SK-N-MC (cell line): ENCODE measurements at regions not wholly inside any gene's neighbourhood (a gene's known extent, or its start where the extent isn't known, plus 50 kb on each side); places are given as distances from the start of the nearest gene placed in this dataset.

Source experiments
- DNase-seq: peaks from one replicate; pipeline ENCODE4 v3.0.0-alpha.2; 2011; ENCODE audit warnings: low read depth, low spot score
- H3K27ac ChIP-seq: fragments of 200-600 bp; sonication (generic); 2 replicates; pipeline ENCODE4 v1.5.1; 2016; ENCODE audit warnings: mixed run types
- H3K36me3 ChIP-seq: fragments of 200-600 bp; sonication (generic); 2 replicates; pipeline ENCODE4 v1.6.1; 2017; ENCODE audit warnings: antibody characterized with exemption, low read length, mixed read lengths; ENCODE audit not compliant: insufficient read depth
- H3K4me3 ChIP-seq: fragments of 200-600 bp; sonication (generic); 2 replicates; pipeline ENCODE4 v1.5.1; 2016
- H3K9ac ChIP-seq: fragments of 200-600 bp; sonication (generic); 2 replicates; pipeline ENCODE4 v1.8.0; 2017; ENCODE audit warnings: mixed run types, mixed read lengths; ENCODE audit not compliant: insufficient read length
- H3K9me3 ChIP-seq: fragments of 200-600 bp; sonication (generic); 2 replicates; pipeline ENCODE4 v1.6.1; 2017; ENCODE audit warnings: low read depth, mild to moderate bottlenecking, antibody characterized with exemption, low read length, moderate library complexity, mixed read lengths
- EZH2 ChIP-seq: fragments of 200-600 bp; sonication (generic); IDR thresholded peaks from one replicate; pipeline ENCODE4 v1.6.1; 2017; ENCODE audit warnings: antibody characterized with exemption
- FOXP2 ChIP-seq: optimal IDR thresholded peaks from 2 replicates; pipeline ENCODE3; 2011; ENCODE audit warnings: mild to moderate bottlenecking, moderate library complexity; ENCODE audit not compliant: insufficient read depth; ENCODE audit errors: extremely low read length, control extremely low read depth
- POLR2AphosphoS5 ChIP-seq: IDR thresholded peaks from 2 replicates; pipeline ENCODE4 v1.6.1; 2012; ENCODE audit warnings: mild to moderate bottlenecking, low read depth, low read length, borderline replicate concordance

GRCh38 chr11:106466521-106467080, 389.1 kb downstream of the AASDHPPT start:
- H3K9ac ChIP-seq = no peak overlapping the region

GRCh38 chr11:106467501-106467900, 390.0 kb downstream of the AASDHPPT start:
- Histone ChIP-seq H3K9me3 (no peaks in the 10 kb centered on the region), H3K27ac (no peak overlapping the region), H3K4me3 (no peak overlapping the region), H3K9ac (no peak overlapping the region), H3K36me3 (no peaks in the 10 kb centered on the region)
- TF ChIP-seq EZH2 (no peak), POLR2AphosphoS5 (no peak), FOXP2 (no peak)
- DNase-seq = no peak

More at GRCh38 chr11:106466521-106467080, 389.1 kb downstream of the AASDHPPT start:
- H3K27ac ChIP-seq = no peak overlapping the region
- H3K36me3 ChIP-seq = no peaks in the 10 kb centered on the region
- no peaks in the 10 kb centered on the region for H3K9me3 ChIP-seq
- TF ChIP-seq FOXP2 (no peak), POLR2AphosphoS5 (no peak), EZH2 (no peak)
- no peak overlapping the region for H3K4me3 ChIP-seq
- DNase-seq = no peak

GRCh38 chr11:106468086-106468485, 390.6 kb downstream of the AASDHPPT start:
- no peak for DNase-seq
- Histone ChIP-seq H3K9ac (no peak overlapping the region), H3K27ac (no peak overlapping the region), H3K4me3 (no peak overlapping the region), H3K36me3 (no peaks in the 10 kb centered on the region), H3K9me3 (no peaks in the 10 kb centered on the region)
- TF ChIP-seq EZH2 (no peak), FOXP2 (no peak), POLR2AphosphoS5 (no peak)

- Histone ChIP-seq H3K9me3 (no peaks in the 10 kb centered on the region), H3K9ac (no peak overlapping the region), H3K4me3 (no peak overlapping the region), H3K36me3 (no peaks in the 10 kb centered on the region), H3K27ac (no peak overlapping the region)
- DNase-seq = no peak
- TF ChIP-seq EZH2 (no peak), POLR2AphosphoS5 (no peak), FOXP2 (no peak)
Measured at GRCh38 chr11:106468531-106468930, 391.1 kb downstream of the AASDHPPT start.

GRCh38 chr11:106470230-106470629, 392.8 kb downstream of the AASDHPPT start:
- H3K9ac ChIP-seq = no peak overlapping the region
- TF ChIP-seq EZH2 = no peak
- no peak for TF ChIP-seq POLR2AphosphoS5
- no peak for TF ChIP-seq FOXP2
- H3K27ac ChIP-seq = no peak overlapping the region
- DNase-seq = no peak
- no peak overlapping the region for H3K4me3 ChIP-seq
- no peaks in the 10 kb centered on the region for H3K36me3 ChIP-seq
- no peaks in the 10 kb centered on the region for H3K9me3 ChIP-seq

- no peak overlapping the region for H3K9ac ChIP-seq
- DNase-seq = no peak
- no peaks in the 10 kb centered on the region for H3K9me3 ChIP-seq
- H3K4me3 ChIP-seq = no peak overlapping the region
- H3K27ac ChIP-seq = no peak overlapping the region
- TF ChIP-seq EZH2 (no peak), FOXP2 (no peak), POLR2AphosphoS5 (no peak)
- H3K36me3 ChIP-seq = no peaks in the 10 kb centered on the region
Measured at GRCh38 chr11:106471276-106471675, 393.8 kb downstream of the AASDHPPT start.

GRCh38 chr11:106473089-106473722, 395.7 kb downstream of the AASDHPPT start:
- no peak overlapping the region for H3K27ac ChIP-seq
- TF ChIP-seq POLR2AphosphoS5 (no peak), FOXP2 (no peak), EZH2 (no peak)
- H3K9ac ChIP-seq = no peak overlapping the region
- DNase-seq = no peak
- no peak overlapping the region for H3K4me3 ChIP-seq
- H3K36me3 ChIP-seq = no peaks in the 10 kb centered on the region
- H3K9me3 ChIP-seq = no peaks in the 10 kb centered on the region

- Histone ChIP-seq H3K27ac (no peak overlapping the region), H3K36me3 (no peaks in the 10 kb centered on the region), H3K9me3 (no peaks in the 10 kb centered on the region), H3K4me3 (no peak overlapping the region), H3K9ac (no peak overlapping the region)
- DNase-seq = no peak
- TF ChIP-seq FOXP2 = no peak
Measured at GRCh38 chr11:106474274-106474673, 396.8 kb downstream of the AASDHPPT start.

- H3K36me3 ChIP-seq = no peaks in the 10 kb centered on the region
- TF ChIP-seq POLR2AphosphoS5 = no peak
- no peak for TF ChIP-seq FOXP2
- TF ChIP-seq EZH2 = no peak
- no peaks in the 10 kb centered on the region for H3K9me3 ChIP-seq
- H3K9ac ChIP-seq = no peak overlapping the region
- DNase-seq = no peak
- H3K27ac ChIP-seq = no peak overlapping the region
- no peak overlapping the region for H3K4me3 ChIP-seq
Measured at GRCh38 chr11:106475181-106475580, 397.7 kb downstream of the AASDHPPT start.
